DND-41 (cell line): ENCODE measurements at regions not wholly inside any gene's neighbourhood (a gene's known extent, or its start where the extent isn't known, plus 50 kb on each side); places are given as distances from the start of the nearest gene placed in this dataset.

ENCODE experiments used
- EZH2 ChIP-seq: IDR thresholded peaks from 3 replicates; pipeline ENCODE4 v1.6.1; 2012; ENCODE audit warnings: borderline replicate concordance, low read depth, mild to moderate bottlenecking, moderate library complexity, low read length, inconsistent platforms; ENCODE audit not compliant: severe bottlenecking
- TF ChIP-seq, protein P1 (sequence below): IDR thresholded peaks from 2 replicates; pipeline ENCODE4 v1.5.1; 2012; ENCODE audit warnings: borderline replicate concordance, low read length, moderate library complexity, mild to moderate bottlenecking; ENCODE audit not compliant: poor library complexity, severe bottlenecking; ENCODE audit errors: extremely low read depth

DNA sequence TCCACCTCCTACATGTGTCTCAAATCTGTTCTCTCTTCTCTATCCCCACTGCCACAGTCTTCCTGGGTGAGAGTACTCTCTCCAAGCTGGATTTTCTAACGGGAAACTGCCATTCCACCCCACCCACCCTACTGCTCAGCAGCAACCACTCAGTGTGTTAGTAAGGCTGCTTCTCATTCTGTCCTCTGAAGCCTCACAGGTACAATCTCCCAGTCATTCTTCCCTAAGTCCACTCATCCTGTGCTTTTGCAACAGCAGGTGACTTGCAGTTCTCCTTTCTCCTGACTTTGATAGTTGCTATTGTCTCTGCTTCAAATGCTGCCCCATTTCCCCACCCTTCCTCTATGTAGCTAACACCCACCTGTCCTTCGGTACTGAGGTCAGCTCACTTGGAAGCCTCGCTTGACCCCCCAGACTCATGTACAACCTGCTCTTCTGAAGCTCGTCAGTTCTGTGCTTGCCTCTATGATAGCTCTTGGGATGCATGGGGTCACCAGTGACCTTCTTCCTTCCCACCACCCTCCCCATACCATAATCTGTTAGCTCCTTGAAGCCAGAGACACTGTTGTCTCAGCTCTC lies 188.9 kb downstream of the RRAGC start:
- TF ChIP-seq, protein P1, sequence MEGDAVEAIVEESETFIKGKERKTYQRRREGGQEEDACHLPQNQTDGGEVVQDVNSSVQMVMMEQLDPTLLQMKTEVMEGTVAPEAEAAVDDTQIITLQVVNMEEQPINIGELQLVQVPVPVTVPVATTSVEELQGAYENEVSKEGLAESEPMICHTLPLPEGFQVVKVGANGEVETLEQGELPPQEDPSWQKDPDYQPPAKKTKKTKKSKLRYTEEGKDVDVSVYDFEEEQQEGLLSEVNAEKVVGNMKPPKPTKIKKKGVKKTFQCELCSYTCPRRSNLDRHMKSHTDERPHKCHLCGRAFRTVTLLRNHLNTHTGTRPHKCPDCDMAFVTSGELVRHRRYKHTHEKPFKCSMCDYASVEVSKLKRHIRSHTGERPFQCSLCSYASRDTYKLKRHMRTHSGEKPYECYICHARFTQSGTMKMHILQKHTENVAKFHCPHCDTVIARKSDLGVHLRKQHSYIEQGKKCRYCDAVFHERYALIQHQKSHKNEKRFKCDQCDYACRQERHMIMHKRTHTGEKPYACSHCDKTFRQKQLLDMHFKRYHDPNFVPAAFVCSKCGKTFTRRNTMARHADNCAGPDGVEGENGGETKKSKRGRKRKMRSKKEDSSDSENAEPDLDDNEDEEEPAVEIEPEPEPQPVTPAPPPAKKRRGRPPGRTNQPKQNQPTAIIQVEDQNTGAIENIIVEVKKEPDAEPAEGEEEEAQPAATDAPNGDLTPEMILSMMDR: no peak
- no peak for TF ChIP-seq EZH2
